NCI-H69 (cell line): ENCODE measurements at regions not wholly inside any gene's neighbourhood (a gene's known extent, or its start where the extent isn't known, plus 50 kb on each side); places are given as distances from the start of the nearest gene placed in this dataset.
"Not testable (repeated sequence)": the region's sequence is repeated elsewhere in the genome, so short reads cannot be mapped to it uniquely, and the experiment has no call there.

Source experiments
- DNase-seq: peaks from one replicate; lab custom pipeline; 2025; lab: John Stamatoyannopoulos, UW

DNA sequence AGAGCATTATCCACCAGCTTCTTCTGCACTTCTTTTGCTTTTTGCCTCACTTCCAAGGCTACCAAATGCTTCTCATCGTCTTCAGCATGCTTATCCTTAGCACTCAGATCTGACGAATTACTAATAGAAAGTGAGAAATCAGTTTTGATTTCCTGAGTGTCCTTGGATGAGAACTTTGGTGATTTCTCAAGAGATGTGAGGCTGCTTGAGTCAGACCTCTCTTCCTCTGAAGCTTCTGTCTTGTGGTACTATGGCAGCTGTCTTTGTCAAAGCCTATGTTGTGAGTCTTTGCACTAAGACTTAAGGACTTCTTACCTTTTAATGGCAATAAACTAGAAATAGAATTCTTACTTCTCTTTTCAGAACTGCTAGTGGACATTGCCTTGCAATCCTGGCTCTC, 169.9 kb downstream of the CPE start:
- no peak for DNase-seq

DNA sequence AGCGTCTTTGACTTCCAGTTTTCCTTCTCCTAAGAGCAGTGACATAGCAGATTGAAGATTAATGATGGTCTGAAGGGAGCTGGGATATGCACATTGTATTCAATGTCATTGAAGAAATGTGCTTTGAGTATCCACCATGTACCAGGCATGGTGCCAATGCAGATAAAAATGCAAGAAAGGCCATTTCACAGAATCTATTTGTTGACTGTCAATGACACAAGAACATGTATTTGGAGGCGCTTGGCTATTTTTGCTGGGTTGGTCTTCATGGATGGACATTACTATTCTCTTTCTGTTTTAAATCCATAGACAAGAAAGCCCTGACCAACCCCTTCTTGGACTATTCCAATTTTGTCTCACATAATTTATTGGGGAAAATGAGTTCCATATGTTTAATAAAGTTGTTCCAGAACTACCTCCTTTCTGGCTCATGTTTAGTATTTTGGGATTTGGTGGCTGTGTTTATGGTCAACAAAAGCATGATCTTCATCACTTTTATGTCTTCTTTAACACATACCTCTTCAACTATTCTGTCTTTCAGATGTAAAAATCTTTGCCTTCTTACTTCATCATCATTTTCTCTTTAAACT, 174.5 kb downstream of the CPE start:
- DNase-seq: no peak

DNA sequence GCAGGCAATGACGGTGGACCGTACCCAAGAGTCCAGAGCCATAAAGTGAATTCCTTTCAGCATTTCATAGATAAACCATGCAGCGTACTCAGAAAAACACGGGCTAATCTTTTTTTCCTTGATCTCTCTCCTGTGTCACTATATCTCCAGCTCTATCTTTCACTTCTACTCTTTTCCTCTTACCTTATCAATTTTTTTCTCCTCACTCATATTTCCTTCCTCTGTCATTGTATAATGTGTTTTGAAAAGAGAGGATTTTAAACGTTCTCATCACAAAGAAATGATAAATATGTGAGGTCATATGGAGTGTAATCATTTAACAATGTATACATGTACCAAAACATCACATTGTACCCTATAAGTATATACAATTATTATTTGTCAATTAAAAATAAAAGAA, 176.5 kb downstream of the CPE start:
- DNase-seq: no peak

DNA sequence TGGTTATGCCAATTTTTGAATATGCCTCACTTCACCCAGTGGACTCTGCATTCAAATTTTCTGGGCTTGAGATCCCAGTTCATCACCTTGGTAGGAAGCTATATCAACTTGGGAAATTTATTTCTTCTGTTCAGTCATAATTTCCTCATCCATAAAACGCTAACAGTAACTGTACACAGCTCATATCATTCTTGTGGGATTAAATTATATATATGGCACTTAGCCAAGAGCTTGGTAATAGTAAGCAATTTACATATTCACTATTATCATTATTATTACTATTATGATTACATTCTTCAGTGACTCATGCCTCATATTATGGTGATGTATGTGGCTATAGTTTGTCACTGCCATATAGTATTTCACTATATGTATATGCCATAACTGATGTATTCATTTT, 177.6 kb downstream of the CPE start:
- DNase-seq: peak; percentile 11

DNA sequence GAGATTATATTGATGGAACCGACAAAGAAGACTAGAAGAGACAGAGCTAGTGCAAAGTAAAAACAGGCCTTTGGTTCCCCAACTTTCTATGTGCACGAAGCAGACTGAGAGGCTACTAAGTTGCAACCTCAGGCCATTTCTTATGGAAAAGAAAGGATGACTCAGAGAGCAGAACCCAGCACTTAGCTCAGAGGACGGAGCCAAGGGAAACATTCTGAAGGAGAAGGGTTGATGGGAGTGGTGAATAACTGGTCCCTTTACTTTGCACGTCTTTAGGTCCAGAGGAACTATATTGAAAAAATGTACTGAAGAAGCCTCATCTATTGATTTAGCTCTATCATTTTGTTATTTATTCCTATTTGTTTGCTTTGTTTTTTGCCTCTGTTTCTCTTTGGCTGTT, 182.1 kb downstream of the CPE start:
- DNase-seq: no peak

DNA sequence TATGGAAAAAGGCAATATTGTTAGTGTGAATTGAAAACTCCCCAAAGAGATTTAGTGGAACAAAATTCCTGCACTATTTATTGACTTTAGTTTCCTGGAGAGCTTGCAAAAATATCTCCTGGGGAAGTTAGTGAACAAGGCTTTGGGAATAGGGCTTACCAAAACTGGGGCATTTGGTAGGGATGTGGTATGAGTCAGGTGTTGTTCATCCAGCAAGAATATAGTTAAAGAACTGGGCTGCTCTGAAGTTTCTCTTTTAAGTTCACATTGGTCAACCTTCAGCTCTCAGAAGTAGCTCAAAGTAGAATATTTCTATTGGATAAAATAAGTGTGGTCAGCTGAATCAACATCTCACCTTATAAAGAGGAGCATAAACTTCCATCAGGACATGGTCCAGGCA, 185.0 kb downstream of the CPE start:
- DNase-seq: no peak

DNA sequence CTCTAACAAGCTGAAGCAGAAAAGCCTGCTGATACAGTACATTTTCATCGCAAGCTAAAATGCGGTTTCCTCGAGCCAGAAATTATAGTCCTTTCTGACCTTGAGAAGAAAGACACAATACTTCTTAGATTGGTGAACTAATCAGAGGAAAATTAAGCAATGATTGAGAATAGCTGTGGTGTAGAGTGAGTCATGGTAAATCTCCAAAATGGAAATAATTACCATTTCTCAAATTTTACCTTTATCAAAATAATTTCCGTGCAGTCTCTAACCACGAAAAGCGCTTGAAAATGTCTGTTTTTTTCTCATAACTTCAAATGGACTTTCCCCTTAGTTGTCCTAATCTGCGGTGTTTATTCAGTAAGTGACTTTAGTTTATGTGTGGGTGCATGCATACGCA, 190.2 kb downstream of the CPE start:
- DNase-seq: no peak

DNA sequence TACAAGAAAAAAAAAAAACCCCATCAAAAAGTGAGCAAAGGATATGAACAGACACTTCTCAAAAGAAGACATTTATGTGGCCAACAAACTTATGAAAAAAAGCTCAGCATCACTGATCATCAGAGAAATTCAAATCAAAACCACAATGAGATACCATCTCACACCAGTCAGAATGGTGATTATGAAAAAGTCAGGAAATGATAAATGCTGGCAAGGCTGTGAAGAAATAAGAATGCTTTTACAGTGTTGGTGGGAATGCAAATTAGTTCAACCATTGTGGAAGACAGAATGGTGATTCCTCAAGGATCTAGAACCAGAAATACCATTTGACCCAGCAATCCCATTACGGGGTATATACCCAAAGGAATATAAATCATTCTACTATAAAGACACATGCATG, 192.7 kb downstream of the CPE start:
- not testable (repeated sequence) for DNase-seq

DNA sequence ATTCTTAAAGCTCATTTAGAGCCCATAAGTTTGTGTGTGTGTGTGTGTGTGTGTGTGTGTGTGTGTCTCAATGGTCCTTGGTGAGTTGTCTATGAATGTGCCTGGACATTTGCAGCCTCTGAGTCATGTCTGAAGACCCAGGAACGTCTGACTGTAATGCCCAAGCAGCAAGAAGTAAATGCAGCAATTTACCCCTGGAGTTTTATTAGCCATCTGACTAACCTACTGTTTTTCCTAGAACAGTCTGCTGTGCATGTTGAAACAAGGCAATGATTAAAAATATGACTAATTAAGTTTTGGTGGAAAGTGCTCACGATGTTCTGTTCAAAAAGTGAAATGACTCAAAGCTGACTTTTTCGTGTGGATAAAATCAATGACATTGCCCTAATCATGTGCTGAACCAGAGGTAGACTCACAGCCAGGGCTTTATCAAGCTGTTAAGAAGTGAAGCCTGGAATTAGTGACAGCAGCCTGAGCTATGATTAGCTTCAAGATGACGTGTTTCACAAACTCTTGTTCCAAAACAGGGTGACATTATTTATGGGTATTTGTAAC, 201.6 kb downstream of the CPE start:
- DNase-seq: peak; percentile 83

DNA sequence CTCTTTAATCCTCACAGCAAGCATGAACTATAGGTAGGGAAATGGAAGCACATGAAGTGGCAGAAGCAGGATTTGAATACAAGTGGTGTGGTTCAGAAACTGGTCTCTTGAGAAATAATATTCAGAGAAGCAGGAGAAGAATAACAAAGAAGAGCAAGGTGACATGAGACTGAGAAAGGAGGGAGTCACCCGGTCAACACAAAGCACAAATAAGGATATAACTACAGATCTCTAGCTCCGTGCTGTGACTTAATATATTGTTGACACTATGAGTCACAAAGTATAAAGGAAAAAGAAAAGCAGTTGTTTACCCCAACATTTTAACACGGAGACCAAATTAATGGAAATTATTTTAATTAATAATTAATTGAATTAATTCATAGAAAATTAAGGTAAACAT, 204.5 kb downstream of the CPE start:
- no peak for DNase-seq

DNA sequence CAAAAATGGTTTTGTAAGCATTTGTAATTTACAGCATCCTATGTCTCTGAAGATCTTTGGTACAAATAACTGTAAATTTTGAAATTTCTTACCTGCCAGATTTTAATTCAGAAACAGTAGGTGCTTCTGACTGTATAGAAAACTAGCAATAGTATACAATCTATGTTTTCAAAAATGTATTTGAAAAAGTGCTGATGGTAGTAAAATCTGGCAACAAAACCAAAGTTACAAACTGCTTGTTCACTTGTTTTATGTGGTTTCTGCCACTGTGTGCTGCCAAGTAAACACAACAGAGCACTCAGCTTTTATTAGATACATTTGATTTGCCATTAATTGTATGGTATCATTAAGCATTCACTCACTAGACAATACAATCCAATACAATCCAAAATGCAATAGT, 206.1 kb downstream of the CPE start:
- peak; percentile 39 for DNase-seq

DNA sequence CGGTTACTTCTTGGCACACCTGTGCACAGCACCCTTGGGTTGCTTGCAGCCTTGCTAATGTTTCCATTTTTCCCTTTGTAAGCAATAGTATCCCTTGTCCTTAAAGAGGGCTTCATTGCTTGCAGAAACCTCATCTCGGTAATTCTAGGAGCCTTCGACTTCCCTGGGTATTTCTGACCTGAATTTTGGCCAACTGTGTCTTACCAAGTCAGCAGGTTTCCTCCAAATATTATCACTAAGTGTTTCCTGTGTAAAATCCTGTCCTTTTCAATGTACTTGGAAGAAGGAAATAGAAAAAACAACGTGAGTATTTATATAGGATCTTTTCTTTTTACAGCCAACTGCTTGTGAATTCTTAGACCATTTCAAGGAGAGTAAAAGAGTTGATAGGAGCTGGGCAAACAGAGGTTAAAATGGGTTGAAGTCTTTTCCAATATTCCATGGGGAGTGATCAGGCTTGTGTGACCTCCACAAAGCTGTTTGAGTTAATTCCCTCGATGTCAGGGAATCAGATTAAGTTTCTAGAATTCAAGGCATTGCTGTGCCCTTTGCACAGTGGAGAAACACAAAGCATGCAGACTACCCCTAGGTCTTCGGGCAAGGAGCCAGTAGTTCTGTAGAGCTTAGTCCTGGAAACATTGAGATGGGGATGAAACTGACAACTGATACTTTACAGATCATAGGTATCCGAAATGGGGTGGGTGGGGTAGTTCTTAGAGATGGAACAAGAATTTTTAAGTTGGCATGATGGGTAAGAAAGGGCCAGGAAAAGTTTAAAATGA, 209.9 kb downstream of the CPE start:
- DNase-seq: no peak

DNA sequence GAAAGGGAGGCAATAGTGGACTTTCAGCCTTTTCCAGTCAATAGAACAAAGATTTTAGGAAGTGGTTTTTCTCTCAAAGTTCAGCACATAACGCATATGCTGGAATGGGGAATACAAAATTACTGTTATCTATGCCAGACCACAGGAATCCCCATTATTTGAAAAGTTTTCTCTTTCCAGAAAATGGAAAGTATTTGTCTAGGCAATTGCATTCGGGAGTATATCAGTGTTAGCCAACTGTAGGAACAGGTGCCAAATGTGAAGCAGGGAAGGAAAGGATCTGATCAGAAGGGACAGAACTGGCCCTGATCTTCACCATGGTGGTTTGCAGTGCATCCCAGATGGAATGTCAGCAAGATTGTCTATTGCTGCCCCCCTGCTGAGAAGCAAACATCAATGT, 213.6 kb downstream of the CPE start:
- DNase-seq: no peak

DNA sequence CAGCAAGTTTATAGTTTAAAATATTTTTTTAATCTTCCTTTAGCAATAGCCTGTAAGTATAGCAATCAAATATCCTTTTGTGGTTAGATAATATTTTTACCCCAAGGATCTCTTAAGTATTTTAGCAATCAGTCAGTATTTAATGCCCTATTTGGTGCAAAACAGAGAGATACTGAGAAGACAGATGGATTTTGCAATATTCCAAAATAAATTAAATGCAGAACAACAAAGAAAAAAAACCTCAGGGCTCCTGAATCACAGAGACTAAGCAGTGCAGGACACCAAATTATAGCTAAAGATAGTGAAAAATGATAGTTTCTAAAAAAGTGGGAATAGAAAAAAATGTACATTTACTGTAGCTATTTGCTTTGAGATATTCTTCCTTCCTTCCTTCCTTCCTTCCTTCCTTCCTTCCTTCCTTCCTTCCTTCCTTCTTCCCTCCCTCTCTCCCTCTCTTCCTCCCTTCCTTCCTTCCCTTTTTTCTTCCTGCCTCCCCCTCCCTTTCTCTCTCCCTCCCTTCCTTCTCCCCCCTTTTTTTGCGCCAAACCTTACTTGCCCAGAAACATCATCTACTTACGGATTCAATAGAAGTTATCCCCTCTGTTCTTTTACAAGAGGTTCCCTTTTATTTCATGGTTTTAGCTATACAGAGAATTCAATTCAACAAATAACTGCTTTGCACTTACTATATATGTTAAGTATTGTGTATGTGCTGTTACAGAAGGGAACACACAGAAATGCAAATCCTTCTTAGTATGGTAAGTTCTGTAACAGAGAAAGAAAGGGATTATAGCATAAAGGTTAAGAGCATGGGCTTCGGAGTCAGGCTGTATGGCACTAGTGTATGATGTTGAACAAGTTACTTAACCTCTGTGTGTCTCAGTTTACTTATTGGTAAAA, 219.0 kb downstream of the CPE start:
- DNase-seq: no peak

DNA sequence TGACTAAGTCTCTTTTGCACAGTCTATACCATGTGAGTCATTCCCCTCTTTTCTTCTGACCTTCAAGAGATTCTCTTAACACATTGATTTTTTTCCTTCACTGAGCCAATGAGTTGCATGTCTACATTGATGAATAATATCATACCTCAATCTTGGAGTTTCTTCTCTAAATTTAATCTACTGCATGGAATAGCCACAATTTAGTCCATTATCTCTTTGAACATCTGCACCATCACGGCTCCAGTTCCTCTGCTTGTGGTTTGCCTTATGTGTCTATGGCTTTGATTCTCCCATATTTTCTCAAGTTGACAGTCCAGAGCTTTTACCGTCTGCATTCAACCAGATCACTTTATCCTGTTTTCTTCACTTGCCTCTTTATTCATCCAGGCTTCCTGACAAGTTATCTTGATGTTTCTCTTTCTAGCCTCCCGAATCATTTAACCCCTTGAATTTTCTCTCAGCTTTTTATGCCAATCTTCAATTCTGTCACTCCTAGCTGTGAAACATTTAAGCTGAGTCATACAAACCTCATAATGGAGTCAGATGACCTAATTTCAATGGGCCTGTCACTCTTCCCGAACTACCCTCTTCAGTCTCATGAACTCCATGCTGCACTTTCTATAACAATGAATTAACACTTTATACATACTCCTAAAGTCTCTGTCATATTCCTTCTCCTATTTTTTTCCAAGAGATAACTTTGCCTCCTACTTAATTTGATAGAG, 222.3 kb downstream of the CPE start:
- DNase-seq: no peak

DNA sequence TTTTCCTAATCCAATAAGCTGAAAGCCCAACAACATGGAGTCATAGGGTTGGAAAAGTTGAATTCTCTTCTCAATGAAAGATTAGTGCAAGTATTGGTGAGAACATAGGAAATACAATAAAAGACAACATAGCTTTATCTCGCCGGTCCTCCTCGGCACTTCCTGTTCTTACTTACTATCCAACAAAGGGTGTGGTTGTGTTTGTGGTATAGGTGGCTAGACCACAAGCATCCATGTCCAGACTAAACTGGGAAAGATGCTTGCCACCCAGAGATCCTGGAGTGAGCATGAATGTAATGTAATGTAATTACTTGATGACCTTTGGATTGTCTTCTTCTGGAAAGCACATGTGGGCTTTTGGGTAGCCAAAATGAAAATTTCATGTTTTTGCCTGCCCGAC, 223.8 kb downstream of the CPE start:
- DNase-seq: no peak

DNA sequence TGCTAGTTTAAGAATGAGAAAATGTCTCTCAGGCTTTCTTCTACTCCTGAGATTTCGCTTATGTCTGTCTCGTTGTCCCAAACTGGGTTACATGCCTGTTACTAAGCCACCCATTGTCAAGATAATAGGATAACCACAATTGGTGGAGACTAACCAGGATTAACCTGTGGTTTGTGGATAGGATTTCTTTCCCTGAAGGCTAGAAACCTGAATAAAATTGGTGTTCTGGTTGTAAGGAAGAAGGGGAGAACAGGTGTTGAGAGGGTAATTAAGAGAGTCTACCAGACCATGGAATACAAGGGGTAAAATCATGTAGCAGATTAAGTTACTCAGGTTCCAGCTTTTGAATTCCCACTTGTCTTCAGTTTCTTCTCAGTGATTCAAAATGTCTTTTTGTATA, 225.4 kb downstream of the CPE start:
- DNase-seq: peak; percentile 75

DNA sequence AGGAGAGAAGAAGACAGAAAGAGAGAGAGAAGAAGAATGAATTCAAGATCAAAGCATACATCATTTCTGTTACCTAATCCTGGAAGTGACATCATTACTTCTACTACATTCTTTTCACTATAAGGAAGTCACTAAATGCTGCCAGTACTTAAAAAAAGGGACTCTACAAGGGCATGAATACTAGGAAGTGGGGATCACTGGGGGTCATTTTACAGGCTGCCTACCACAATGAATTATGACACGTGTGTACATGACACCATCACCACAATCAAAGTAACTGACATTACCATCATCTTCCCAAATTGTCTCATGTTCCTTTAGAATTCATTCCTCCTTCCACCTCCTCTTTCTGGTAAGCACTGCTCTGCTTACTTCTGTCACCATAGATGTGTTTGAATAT, 227.0 kb downstream of the CPE start:
- no peak for DNase-seq

DNA sequence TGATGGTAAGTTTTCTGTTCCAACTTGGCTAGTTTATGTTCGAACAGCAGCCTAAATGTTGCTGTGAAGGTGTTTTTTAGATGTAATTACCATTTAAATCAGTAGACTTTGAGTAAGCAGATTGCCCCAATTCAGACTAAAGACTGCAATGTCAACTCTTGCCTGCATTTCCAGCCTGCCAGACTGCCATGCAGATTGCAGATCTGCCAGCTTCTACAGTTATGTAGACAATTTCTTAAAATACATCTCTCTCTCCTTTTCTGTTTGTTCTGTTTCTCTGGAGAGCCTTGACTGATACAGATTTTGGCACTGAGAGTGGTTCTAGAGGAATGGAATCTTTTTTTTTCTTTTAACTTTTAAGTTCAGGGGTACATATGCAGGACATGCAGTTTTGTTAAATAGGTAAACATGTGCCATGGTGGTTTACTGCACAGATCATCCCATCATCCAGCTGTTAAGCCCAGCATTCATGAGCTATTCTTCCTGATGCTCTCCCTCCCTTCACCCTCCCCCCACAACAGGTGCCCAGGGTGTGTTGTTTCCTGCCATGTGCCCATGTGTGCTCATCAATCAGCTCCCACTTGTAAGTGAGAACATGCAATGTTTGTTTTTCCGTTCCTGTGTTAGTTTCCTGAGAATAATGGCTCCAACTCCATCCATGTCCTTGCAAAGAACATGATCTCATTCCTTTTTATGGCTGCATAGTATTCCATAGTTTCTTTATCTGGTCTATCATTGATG, 227.8 kb downstream of the CPE start:
- peak; percentile 39 for DNase-seq

DNA sequence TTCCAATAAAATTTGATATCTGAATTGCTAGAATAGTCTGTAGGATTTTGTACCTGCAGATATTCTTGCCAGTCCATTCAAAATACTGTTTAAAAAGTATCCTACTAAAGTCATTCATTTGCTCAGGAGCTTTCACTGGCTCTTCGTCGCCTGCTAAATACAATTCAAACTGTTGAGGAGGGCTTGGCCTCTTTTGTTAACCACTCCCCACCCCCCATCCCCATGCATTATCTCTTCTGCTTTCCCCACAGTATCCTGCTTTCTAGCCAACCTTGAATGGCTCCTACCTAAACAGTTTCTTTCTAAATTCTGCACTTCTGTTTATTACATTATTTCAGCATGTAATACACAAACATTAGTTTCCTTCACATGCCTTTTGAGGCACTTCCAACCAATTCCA, 230.8 kb downstream of the CPE start:
- no peak for DNase-seq

DNA sequence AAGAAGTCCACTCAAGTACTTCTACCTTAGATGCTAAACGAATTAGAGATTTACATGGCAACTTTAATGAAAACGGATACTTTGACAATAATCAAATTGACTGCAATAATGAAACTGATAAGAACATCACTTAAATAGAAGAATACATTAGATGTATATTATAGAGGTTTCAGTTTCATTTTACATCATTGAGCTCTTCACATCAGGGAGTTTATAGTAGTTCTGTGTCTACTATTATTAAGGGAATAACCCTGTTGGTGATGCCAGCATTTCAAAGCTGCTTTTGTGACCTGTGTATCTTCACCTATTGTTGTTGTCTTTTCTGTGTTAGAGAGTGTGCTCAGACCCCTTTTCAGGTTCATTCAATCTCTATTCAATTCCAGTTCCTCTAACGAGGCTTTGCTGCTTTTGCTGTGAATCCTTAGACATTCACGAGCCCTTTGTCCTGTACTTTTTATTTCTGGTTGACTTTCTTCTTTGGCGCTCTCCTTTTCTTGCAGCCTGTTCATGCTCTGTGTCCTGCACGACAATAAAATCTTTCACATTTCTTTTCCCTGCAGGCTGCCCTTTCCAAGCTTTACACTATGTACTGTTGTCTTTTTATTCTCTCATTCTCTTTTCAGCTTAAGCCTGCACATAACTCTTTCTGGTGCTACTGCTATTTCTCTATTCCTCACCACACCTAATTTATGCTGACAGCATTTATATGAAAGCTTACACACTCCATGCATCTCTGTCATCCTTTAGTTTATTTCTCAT, 232.1 kb downstream of the CPE start:
- DNase-seq: no peak
